ENCODE measurements at regions not wholly inside any gene's neighbourhood (a gene's known extent, or its start where the extent isn't known, plus 50 kb on each side); places are given as distances from the start of the nearest gene placed in this dataset.

DNA sequence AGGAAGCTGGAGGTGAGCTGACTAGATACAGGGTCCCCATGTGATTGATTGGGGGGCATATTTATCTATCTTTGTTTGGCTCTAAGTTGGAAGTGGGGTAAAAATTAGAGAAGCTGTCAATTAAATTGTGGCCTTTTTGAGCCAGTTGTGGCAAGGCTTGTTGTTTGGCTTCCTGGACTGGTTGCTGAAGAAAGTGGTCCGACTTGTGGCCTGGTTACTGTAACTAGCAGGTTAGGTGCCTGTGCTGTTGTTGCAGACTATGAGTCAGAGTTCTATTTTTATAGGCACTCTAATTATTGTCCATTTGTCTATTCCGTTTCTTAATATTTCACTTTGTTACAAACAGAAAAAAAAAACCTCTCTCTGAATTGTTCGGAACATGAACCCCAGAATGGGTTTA is 129.1 kb upstream of the CNTN6 start:
- TF ChIP-seq GATA3 (IDR thresholded peaks at IDR 0.05; ENCODE audit: low read depth, low read length): no peak
- no peak for TF ChIP-seq GATA2 (IDR thresholded peaks at IDR 0.05; ENCODE audit: low read depth, low read length)

DNA sequence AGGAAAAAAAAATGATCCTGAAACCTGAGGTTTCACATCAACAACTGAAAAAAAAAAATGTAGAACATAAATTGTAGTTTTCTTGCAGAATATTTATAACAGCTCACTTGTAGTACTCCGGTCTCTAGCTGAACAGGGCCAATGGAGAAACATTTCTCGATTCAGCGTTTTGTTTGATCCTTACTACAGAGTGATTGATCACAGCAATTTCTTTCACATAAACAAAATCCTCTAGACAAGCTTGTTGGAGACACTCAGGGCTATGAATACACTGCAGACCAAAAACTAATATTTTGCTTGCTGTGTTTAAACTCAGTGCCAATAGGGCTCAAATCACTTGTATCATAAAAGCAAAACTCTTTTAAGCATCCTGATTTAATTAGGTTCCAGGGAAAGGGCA is 127.0 kb upstream of the CNTN6 start:
- no peak for TF ChIP-seq GATA2 (IDR thresholded peaks at IDR 0.05; ENCODE audit: low read depth, low read length)
- no peak for TF ChIP-seq GATA3 (IDR thresholded peaks at IDR 0.05; ENCODE audit: low read depth, low read length)

DNA sequence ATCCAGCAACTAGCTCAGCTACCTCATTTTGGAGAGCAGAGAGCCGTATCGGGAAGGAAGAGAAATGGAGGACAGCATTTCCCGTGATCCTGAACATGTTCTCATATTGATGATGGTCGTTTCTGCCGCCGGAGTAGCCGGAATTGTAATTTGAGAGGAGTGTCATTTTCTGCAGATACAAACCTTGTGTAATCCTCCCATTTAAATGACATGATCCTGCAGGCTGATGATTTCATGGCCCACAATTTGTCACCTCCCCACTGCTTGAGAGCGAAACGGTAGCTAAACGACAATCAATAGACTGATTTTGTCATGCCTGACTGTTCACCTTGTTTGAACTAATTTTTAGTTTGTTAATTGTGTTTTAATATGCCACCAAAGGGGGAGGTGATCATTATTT is 126.5 kb upstream of the CNTN6 start:
- no peak for TF ChIP-seq GATA2 (IDR thresholded peaks at IDR 0.05; ENCODE audit: low read depth, low read length)
- no peak for TF ChIP-seq GATA3 (IDR thresholded peaks at IDR 0.05; ENCODE audit: low read depth, low read length)

DNA sequence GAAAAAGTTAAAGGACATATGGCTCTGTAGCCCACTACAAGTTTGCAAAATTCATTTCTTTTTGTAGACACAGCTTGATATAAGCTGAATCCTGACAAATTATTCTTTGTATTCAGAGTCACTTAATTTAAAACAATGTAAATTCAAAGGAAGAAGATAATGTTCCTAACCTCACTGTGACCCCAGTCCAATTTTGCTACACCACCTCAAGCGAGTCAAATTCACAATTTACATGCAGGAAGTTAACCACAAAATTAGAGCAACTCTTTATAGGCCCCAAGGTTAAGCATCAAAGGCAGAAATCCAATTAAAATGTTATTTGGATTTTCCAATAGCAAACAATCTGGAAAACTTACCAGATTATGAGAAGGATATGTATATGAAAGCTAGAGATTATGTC is 119.5 kb upstream of the CNTN6 start:
- no peak for TF ChIP-seq GATA3 (IDR thresholded peaks at IDR 0.05; ENCODE audit: low read depth, low read length)
- no peak for TF ChIP-seq GATA2 (IDR thresholded peaks at IDR 0.05; ENCODE audit: low read depth, low read length)

DNA sequence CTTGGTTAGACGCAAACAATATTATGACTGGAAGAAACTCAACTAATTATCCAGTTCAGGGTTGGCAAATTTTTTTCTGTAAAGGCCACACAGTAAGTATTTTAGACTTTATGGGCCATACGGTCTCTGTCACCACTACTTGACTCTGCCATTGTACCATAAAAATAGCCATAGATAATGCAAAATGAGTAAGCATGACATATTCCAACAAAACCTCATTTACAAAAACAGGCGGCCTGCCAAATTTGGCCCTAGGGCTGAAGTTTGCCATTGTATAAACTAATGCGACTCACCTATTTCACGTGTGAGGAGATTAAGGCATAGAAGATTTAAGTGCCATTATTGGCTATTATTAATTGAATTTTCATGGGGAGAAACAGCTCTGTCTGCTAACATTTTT is 116.8 kb upstream of the CNTN6 start:
- TF ChIP-seq GATA2 (IDR thresholded peaks at IDR 0.05; ENCODE audit: low read depth, low read length) (no peak), GATA3 (IDR thresholded peaks at IDR 0.05; ENCODE audit: low read depth, low read length) (no peak)

DNA sequence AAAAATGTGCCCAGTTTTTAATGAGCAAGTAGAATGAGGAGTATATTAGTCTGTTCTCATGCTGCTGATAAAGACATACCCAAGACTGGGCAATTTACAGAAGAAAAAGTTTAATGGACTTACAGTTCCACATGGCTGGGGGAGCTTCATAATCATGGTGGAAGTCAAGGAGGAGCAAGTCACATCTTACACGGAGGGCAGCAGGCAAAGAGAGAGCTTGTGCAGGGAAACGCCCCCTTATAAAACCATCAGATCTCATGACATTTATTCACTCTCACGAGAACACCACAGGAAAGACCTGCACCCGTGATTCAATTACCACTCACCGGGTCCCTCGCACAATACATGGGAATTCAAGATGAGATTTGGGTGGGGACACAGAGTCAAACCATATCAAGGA is 111.7 kb upstream of the CNTN6 start:
- TF ChIP-seq GATA3 (IDR thresholded peaks at IDR 0.05; ENCODE audit: low read depth, low read length) (no peak), GATA2 (IDR thresholded peaks at IDR 0.05; ENCODE audit: low read depth, low read length) (no peak)

DNA sequence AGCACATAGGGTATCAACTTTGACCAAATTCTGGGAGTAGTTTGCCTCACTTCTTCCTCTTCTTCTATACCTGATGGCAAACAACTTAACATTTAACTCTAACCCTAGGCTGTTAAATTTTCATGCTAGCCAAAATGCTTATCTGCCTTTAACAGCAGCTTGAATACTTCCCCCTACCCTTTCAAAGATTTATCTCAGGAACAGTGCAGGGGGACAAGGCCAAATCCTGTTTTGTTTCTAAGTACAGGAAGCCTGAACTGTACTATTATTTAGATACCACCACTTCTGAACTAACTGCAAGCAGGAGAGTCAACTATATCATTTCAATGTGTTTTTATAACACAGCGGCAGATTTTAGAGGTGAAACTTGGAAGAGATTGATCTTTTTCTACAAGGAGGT is 104.0 kb upstream of the CNTN6 start:
- TF ChIP-seq GATA2 (IDR thresholded peaks at IDR 0.05; ENCODE audit: low read depth, low read length) (no peak), GATA3 (IDR thresholded peaks at IDR 0.05; ENCODE audit: low read depth, low read length) (no peak)

DNA sequence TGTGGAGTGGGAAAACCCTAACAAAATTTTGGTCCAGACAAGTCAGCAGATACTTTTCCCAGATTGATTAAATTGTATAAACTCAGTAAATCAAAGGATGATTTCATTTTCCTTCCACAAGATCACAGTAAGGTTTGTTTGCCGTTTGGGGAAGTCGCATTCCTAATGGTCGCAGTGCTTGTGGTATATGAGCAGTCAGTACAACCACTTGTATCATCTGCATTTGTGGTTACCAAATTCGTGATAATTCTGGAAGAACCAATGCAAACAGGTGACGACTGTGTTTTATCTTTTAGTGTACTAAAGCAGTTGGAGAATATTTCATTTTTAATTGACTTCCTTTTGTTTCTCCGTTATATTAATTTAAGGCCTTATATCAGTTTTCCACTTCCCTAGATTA is 100.0 kb upstream of the CNTN6 start:
- TF ChIP-seq GATA2 (IDR thresholded peaks at IDR 0.05; ENCODE audit: low read depth, low read length) (no peak), GATA3 (IDR thresholded peaks at IDR 0.05; ENCODE audit: low read depth, low read length) (no peak)

DNA sequence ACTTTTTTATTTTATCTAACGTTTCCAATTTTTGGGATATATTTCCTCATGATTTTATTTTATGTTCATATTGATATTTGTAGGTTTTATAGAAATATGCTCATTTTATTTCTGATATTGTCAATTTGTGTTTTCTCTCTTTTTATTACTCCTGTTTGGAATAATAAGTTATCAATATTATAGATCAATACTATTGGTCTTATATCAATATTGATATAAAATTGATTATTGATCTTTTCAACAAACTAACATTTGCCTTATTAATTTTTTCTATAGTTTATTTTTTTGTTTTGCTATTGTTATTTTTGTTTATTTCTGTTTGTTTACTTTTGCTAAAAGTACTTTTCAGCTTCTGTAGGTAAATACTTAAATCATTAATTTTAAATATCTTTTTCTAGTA is 90.8 kb upstream of the CNTN6 start:
- TF ChIP-seq GATA3 (IDR thresholded peaks at IDR 0.05; ENCODE audit: low read depth, low read length): no peak
- TF ChIP-seq GATA2 (IDR thresholded peaks at IDR 0.05; ENCODE audit: low read depth, low read length): no peak

DNA sequence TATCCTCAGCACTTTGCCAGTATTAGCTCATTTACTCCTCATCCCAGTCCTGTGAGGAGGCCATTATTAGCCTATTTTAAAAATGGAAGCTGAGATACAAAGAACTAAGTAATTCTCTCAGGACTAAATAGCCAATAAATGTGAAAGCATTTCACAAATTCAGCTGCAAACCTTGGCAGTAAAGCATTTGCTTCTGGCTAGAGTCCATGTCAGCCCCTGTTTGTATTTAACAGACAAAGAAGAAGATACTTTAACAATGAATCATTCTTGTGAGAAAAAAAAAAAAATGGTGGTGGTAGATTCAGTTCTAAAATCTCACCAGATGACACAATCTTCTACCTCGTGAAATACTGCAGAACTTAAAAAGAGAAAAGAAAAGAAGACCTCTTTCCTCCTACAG is 85.0 kb upstream of the CNTN6 start:
- TF ChIP-seq GATA2 (IDR thresholded peaks at IDR 0.05; ENCODE audit: low read depth, low read length) (no peak), GATA3 (IDR thresholded peaks at IDR 0.05; ENCODE audit: low read depth, low read length) (no peak)

DNA sequence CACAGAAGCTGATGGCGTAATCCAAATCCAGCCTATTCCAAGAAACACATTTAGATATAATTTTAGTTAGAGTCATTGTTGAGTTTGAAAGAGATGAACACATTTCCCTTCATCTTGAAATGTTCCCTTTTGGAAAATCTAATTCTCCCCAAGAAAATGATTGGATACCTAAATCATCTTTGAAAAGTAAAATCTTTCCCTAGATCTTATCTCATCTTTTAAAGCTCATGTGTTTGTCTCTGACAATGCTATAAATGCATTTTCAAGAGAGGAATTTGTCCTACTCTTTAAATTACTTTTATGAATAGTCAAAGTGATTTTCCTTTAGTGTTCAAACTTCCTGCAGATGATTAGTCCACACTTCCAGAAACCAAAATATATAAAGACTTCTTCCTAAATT is 82.6 kb upstream of the CNTN6 start:
- TF ChIP-seq GATA2 (IDR thresholded peaks at IDR 0.05; ENCODE audit: low read depth, low read length) (no peak), GATA3 (IDR thresholded peaks at IDR 0.05; ENCODE audit: low read depth, low read length) (no peak)

DNA sequence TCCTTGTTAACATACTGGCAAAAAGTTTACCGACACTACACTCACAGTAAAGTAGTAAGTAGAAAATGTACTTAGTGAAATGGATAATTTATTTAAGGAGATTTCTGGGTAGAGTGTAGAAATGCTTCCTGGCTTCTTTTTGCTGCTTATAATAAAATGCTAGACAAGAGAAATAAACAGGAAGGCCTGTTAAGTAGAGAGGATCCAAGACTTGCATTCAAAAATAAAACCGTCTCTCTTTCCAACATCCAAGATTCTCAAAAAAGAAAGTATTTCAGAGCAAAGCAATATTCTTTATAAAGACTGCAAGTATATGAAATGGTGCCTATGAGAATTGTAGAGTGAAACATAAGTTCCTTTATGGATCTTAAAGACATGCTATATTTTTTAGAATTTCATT is 77.0 kb upstream of the CNTN6 start:
- TF ChIP-seq GATA3 (IDR thresholded peaks at IDR 0.05; ENCODE audit: low read depth, low read length) (no peak), GATA2 (IDR thresholded peaks at IDR 0.05; ENCODE audit: low read depth, low read length) (no peak)

DNA sequence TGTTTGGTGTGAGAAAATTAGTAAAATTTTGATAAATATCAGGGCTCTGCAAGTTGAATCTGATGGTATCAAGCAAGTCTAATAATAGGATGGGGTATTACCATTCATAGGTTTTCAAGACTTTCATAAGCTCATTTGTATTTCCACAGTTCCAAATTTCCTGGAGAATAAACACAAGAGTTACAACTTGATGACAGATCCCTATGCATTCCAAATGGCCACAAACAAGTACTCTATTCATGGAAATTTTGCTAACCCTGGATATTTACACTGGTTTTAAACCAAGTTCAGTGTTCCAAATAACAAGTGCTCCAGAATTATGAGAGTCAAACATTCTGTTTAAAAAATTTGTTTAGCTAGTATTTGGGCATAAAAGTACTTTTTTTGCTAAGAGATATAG is 75.0 kb upstream of the CNTN6 start:
- no peak for TF ChIP-seq GATA2 (IDR thresholded peaks at IDR 0.05; ENCODE audit: low read depth, low read length)
- no peak for TF ChIP-seq GATA3 (IDR thresholded peaks at IDR 0.05; ENCODE audit: low read depth, low read length)

DNA sequence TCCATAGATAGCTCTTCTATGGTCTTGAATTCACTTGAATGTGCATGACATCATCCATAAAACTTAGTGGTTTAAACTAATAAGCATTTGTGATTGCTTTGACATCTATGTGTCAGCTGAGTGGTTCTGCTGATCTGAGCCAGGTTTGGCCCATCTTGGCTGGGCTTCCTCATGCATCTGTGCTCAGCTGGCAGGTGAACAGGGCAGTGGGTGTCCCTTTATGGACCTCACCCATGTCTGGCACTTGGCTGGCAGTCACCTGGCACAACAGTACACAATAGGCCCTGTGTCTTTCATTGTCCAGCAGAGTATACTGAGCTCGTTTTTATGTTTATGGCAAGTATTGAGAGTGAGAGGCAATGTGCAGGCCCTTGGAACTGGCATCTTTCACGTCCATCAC is 73.7 kb upstream of the CNTN6 start:
- TF ChIP-seq GATA3 (IDR thresholded peaks at IDR 0.05; ENCODE audit: low read depth, low read length): no peak
- no peak for TF ChIP-seq GATA2 (IDR thresholded peaks at IDR 0.05; ENCODE audit: low read depth, low read length)

DNA sequence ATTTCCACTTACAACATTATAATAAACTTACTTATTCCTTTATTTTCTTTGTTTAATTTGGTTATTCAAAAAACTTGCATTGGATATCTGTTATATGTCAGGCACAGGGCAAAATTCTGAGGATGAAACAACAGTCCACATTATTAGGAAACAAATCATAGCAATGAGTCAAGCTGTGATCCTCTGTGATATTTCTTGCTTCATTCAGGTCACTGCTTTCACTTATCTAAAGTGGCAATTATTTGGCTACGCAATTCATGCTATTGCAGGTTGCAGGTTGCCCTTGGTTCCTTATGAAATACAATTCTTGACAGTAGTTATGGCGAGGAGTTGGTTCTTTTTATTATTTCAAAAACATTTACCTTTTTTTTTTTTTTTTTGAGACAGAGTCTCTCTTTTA is 66.4 kb upstream of the CNTN6 start:
- TF ChIP-seq GATA3 (IDR thresholded peaks at IDR 0.05; ENCODE audit: low read depth, low read length) (no peak), GATA2 (IDR thresholded peaks at IDR 0.05; ENCODE audit: low read depth, low read length) (no peak)

DNA sequence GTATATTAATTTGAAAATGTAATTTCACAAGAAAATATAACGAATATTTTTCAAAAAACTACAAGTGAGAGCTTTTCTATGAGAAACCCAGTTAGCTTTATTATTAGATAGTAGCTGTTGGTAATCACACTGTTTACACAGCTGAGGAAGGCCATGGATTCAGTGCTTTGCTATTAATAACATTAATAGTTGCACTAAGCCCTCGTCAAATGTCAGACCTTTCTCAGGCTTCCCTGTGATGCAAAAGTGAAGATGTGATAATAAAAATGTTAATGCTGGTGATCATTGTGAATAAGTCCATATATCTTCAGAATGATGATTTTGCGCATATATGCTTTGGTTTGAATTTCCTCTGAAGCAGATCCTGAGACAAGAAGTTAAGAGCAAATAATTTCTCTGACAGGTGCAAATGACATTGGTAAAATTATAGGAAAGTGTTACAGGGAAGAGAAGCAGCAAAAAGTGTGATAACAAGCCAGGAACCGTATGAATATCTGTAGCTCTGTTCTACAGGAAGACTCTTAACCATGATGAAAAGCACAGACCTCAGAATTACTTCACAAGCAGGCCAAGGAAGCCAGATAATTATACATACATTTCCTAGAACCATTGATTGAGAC is 56.5 kb upstream of the CNTN6 start:
- TF ChIP-seq GATA2 (IDR thresholded peaks at IDR 0.05; ENCODE audit: low read depth, low read length) (no peak), GATA3 (IDR thresholded peaks at IDR 0.05; ENCODE audit: low read depth, low read length) (no peak)

Measured in SH-SY5Y (cell line).